ENCODE measurements at regions not wholly inside any gene's neighbourhood (a gene's known extent, or its start where the extent isn't known, plus 50 kb on each side); places are given as distances from the start of the nearest gene placed in this dataset.

GRCh38 chr16:65176603-65177002 is 54.7 kb upstream of the CDH11 start:
- no peak for TF ChIP-seq CTCF (IDR thresholded peaks at IDR 0.05)
- TF ChIP-seq POLR2A (IDR thresholded peaks at IDR 0.05): no peak

Data from breast epithelium (tissue), 3 donors.